GM18517 (cell line): ENCODE measurements at regions not wholly inside any gene's neighbourhood (a gene's known extent, or its start where the extent isn't known, plus 50 kb on each side); places are given as distances from the start of the nearest gene placed in this dataset.
"Not testable (repeated sequence)": the region's sequence is repeated elsewhere in the genome, so short reads cannot be mapped to it uniquely, and the experiment has no call there.

Source experiments
- ATAC-seq: cut with Tn5 transposase; IDR thresholded peaks from one replicate; pipeline ENCODE4 v1.9.1; 2021; ENCODE audit warnings: mild to moderate bottlenecking, moderate library complexity; ENCODE audit not compliant: unreplicated experiment

DNA sequence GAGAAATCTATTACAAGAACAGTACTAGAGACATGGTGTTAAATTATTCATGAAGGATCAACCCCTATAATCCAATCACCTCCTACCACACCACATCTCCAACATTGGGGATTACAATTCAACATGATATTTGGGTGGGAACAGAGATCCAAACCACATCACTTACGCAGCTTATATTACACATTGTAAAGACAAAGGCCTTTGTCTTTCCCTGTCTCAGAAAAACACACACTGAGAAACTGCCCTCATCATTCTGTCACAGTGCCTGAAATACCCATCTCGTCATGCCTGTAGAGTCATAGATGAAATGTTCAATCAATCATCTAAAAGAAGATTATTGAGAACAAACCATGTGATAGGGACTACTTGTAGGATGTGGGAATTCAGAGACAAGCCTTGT, 558.8 kb upstream of the GRIA3 start:
- no peak for ATAC-seq

DNA sequence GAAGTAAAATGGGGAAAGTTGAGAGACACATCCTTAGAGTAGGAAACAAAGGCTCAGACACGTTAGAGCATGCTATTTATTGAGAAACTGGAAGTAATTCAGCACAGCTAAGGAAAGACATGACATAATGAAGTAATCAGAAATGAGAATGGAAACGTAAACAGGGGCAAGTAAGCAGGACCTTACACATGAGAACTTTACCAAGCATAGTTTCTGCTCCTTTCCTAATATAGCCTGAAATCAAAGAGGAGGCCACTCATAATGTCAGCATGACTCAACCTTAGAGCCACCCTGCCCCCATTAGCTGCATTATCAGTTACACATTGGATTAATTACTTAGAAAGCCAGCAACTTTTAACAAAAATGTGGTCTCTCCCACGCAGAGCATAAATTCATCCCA, 558.3 kb upstream of the GRIA3 start:
- no peak for ATAC-seq

DNA sequence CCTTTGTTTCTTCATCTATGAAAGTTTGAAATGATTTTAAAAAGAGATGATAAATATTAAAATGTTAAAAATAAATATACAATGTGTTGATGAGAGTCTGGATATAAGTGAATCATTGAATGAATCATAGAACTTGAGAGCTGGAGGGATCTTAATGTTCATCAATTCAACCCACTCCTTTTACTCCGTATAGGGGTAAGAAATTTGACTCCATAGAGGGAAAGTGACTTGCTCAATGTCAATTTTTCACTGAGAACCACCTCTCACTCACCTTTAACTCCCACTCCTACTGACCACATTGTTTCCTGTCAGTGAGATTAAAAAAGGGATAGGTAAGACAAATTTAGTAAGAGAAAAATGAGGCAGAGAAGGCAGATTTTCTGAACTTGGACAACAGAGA, 557.2 kb upstream of the GRIA3 start:
- no peak for ATAC-seq

DNA sequence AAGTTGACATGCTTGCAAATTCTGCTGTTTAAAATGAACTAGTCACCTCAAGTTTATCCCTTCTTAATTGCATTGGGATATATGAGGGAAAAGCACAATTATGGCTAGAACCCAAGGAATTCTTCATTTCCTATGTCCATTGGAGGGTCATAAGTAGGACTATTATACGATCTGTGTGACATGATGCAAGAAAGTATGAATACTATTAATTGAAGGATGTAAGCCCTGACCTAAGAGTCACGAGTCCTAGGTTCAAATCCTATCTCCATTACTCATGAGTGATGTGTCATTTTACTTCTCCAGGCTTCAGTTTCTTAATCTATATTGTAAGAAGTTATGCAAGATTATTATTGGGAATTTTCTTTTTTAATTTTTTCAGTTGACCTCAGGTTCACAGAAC, 542.9 kb upstream of the GRIA3 start:
- ATAC-seq = no peak

DNA sequence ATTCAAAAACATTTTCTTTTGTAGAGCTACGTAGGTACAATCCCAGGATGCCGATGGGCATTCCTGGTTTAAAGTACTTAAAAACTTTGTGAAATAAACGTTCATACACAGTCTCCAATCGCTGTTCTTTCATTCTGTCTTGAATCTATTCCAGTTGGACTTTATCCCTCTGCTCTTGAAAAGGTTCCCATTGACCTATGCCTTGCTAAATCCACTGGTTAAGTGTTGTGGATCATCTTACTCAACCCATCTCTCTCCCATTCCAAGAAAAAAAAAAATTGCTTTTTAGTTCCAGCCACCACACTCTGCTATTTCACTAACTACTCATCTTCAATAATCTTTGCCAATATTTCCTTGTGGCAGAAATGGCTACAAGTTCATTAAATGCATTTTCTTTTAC, 542.3 kb upstream of the GRIA3 start:
- ATAC-seq = no peak

DNA sequence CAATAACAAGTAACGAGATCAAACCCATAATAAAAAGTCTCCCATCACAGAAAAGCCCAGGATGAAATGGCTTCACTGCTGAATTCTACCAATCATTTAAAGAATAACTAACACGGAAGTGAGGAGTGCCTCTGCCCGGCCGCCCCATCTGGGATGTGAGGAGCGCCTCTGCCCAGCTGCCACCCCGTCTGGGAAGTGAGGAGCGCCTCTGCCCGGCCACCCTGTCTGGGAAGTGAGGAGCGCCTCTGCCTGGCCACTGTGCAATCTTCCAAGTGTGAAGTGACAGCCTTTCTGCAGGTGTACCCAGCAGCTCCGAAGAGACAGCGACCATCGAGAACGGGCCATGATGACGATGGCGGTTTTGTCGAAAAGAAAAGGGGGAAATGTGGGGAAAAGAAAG, 528.8 kb upstream of the GRIA3 start:
- ATAC-seq = not testable (repeated sequence)

DNA sequence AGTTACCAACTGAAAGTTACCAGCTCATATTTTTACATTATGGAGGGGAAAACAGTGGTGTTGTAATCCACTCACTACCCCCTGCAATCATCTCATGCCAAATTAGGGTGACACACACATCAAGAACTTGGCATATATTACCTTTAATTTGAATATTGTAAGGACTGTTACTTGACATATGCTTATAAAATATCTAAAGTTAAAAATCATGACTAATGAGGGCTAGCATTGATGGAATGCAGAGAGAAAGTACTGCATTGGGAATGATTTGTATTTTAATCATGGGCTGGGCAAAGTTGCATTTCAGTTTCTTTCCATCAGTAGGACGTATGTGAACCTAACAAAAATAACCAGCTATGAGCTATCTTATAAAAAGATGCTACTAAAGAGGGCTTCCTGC, 517.5 kb upstream of the GRIA3 start:
- no peak for ATAC-seq

DNA sequence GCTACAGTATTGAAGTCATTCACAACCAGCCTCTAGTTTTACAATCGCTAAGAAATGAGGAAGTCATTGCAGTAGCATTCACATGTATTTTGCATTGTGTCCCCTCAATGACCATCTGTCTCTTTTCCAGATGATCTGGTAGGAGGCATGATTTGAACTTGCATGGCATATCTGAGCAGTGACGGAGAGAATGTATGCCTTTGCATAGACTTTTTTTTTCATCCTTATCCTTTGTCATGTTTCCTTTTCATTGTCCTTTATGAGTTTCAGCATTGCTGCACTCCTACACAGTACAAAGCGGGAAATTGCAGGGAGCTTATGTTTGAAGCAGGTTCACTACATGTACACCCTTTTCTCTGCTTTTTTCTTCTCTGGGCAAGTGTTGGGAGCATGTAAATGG, 516.4 kb upstream of the GRIA3 start:
- no peak for ATAC-seq

DNA sequence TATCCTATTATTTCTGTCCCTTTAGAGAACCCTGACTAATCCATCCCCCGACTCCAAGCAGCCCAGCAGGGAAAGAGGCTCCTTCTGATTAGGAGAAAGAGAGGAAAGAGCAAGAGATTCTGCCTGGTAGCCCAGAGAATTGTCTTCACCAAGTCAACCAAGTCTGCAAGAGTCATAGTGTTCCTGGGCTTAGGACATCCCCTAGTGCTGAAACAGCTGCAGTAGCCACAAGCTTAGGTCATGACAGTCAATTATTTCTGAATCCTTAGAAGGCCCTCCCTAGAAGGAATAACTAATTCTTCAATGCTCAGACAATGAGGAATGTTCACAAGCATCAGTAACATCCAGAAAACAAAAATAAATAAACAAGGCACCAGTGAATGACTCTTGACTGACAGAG, 480.3 kb upstream of the GRIA3 start:
- no peak for ATAC-seq

DNA sequence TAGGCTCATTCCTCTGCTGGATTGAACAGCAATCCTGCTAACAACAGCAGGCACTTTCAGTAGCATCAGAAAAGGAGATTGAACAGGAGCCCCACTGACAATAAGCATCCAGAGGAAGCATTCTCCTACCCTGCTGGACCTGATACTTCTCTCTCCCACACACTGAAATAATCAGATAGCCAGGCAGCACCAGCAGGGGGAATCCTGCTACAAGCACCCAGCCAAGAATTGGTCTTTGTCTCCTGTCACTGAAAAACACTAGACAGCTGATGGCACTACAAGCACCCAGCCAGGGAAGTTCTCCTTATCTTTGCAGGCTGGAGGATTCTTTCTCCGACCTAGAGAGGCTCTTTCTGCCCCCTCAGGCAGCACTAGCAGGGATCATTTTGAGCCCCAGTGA, 444.3 kb upstream of the GRIA3 start:
- ATAC-seq = no peak

DNA sequence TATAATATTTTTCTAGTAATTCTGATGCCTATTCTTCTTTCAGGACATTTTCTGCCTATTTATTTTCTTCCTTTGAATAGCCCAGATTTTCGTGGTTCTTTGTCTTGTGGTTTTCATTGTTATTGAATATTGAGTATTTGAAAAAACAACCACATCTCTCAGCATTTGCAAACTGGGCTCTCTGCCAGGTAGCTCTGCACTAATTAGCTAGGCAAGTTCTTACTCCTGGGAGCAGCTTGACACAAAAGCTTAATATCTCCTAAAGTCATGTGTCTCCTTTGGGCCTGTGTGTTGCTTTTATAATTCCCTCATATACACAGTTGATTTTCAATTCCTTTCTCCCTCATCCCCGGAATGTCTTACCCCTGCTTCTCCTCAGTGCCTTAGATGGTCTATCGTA, 413.5 kb upstream of the GRIA3 start:
- no peak for ATAC-seq

DNA sequence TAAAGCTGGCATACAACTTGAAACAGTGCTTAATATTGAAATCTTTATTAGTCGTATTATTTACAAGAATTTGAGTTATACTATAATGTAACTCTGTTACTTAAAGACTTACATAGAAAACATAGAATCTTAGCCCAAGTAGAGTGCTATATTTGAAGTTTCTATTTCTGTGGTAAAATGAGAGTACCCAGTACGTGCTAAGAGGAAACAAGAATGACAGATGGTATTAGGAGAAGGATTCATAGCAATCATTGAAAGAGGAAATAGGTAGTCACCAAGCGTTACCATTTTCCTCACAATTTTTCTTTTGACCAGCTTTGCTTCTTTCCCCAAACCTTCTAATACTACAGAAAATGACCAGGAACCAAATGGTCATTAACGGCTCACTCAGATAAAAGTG, 412.1 kb upstream of the GRIA3 start:
- ATAC-seq = no peak

DNA sequence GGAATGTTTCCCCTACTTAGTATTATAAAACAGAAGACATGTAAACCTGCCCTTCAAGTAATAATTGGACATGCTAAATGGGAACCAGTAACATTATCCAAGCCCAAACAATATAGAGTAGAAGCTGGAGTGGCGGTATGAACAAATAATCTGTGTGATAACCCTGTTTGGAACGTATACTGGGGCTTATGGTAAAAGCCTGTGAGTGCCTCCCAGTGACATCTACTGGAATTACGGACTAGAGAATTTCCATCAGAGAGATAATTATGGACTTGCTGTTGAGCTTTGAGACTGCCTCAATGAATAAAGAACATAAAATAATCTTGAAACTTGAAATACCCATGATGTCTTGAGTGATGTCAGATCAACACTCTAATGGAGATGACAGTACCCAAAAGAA, 406.3 kb upstream of the GRIA3 start:
- no peak for ATAC-seq

DNA sequence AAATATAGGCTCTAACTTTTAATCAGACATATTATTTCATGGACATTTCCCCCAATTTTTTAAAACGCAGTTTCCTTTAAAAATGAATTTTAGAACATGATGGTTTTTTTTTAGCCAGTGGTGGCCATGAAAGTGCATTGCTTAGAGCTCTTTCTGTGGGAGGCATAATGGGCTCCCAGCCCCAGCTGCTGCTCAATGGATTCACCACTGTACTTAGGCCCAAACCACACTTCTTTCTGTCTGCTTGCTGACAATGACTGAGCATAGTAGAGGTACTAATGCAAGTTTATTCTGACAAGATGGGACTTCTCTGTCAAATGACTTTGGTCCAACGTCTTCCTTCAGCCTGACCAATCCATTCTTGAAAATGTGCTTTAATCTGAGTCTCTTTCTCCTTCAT, 400.2 kb upstream of the GRIA3 start:
- no peak for ATAC-seq

DNA sequence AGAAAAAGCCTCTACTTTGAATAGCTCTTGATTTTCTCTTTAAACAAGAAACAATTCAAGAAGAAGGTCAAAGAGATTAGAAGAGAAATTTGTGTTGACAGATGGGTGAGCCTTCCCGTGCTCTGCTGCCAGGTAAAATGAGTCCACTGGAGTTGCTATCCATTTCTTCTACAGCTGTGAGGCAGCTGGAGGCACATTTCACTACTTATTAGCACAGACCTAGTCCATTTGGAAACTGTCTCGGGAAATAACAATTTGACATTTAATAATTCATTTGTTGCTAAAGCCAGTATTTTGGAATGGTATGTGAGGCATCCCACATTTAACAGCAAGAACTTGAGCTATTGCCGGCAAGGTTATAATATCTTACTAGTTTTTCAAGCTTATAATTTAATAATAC, 396.8 kb upstream of the GRIA3 start:
- no peak for ATAC-seq

DNA sequence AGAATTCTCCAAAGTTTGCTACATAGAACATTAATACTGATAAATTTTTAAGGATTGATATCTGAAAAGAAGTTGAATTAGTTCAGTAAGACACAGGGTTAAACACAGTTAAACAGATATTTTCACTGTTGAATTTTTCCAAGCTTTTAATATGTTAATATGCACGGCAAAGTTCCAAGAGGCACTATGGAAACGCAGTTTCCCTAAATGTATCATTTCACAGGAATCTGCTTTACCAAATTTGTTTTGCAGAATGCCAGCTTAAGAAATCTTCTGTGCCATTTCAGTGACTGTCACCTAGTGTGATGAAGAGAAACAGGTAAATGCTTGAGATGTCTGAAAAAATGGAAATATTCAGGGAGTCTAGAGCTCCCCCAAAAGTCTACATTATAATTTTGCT, 395.9 kb upstream of the GRIA3 start:
- ATAC-seq = no peak

DNA sequence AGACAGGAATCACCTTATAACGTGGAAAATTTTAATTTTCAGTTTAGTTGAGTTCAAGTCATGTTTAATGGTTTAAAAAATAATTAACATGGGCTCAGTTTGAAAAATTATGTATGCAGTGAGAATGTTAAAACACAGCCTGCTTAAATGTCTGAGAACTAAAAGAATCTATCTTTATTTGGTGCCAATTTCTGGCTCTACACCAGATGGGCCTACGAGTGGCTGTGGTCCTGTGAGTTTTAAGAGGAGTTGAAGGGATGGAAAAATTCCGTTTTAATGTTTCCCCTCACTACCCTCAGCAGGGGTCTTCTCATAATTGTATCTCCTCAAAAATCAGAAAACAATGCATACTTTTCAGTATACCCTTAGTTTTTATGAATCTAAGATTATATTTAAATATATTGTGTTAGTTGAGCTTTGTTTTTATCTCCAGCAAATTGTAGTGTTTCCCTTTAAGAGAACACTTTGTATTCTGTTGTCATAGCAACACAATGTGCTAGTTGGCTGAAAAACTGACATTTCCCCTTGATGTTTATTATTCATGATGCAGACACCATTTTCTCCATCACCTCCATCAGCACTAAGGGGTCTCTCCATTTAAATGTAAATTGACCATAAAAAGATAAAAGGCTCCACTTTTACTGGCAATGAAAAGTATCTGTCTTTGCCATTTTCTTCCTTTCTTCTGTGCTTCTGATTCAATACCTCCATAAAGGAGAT, 393.5 kb upstream of the GRIA3 start:
- ATAC-seq = no peak

DNA sequence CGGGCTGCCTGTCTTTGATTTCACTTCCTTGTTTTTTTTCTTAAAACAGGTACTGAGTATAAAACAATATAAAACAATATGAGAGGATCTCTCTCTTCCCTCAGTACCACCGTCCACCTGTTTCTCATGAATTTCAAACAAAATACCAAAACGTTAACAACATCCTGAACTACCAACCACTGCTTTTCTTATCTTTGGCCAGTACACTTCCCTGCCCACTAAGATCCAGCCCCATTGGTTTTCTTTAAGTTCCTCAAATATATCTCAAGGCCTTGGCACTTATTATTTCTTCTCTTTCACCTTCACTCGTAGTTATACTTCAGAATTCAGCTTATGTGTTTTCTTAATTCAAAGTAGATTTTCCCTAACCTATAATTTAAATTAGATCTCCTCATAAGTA, 370.2 kb upstream of the GRIA3 start:
- ATAC-seq = no peak

DNA sequence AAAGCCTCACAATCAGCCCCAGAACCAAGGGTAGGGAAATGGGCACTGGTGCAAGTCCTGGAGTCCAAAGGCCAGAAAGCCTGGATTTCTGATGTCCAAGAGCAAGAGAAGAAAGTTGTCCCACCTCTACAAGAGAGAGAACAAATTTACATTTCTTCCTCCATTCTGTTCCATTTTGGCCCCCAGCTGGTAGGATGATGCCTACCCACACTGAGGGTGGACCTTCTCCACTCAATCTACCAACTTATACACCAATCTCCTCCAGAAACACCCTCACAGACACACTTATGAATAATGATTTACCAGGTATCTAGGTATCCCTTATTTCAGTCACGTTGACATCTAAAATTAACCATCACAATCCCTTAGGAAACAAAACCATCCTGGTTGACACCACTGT, 367.8 kb upstream of the GRIA3 start:
- no peak for ATAC-seq

DNA sequence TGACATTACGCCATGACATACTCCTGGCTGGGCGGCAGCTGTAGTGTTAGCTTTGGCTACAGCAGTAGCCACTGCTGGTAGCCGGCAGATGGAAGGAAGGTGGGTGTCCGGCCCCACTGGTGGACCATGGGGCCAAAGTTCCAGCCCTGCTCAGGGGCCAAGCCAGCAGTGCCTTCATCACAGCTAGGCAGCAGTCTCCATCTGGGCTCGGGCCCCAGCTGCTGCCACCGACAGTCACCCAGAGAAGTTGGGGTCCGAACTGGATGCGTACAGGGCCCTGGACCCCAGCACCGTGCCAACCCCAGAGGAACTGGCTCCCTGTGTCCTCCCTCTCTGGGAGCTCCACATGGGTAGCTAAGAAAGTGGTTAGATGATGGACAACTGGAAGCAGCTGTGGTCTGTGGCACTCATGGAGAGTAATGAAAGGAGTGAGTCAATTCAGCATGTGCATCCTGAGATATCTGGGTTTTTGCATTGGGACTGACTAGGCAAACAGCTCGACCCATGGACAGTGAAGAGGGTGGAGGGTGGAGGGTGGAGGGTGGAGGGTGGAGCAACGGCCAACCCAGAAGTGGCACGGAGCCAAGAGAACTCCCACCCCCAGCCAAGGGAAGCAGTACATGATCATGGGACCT, 366.6 kb upstream of the GRIA3 start:
- ATAC-seq = no peak

DNA sequence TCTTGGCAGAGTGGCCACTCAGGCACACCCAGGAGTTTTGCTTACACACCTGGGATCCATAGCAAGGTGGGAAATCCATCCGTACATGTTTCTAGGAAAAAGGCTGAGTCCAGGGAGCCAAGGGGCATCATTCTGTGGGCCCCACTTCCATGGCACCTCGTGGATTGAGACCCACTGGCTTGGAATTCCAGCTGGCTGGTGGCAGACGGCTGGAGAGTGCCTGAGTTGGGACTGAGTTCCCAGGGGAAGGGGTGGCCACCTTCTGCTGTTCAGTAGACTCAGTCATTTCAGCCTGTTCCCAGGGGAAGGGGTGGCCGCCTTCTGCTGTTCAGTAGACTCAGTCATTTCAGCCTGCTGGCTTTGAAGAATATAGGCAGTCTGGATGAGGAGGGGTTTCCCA, 366.0 kb upstream of the GRIA3 start:
- ATAC-seq = no peak

DNA sequence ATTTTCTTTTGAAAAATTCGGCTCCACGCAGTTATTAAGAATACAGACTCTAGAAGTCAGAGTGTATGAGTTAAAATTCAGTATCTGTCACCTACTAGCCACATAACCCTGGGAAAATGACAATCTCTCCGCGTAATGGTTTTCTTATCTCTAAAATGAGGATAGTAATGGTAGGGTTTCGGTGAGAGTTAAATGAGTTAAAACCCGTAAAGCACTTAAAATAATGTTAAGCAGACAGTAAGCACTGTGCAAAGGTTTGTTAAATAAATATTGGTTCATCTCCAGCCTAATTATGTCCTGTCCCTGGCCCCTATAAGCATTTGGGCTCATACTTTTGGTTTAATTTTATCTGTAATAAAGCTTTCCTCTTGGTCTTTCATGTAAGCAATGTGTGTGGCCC, 350.8 kb upstream of the GRIA3 start:
- no peak for ATAC-seq

DNA sequence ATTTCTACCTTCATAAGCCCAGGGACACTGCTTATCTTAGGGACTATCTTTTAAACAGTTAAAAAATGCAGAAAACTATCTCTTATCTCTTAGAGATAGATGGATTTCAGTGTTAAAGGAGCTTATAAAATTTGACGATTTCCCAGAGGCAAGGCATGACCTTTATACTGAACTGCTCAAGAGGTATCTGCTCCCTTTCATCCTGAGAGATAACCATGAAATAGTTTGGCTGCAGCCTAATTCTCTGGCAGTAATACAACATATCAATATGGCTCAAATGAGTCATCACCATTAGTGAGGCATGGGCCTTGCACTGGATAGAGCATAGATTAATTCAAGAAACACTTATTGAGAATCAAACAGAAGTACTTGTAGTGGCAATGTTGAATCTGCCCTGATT, 348.2 kb upstream of the GRIA3 start:
- no peak for ATAC-seq
